Lung (tissue), 11 donors: ENCODE measurements at regions not wholly inside any gene's neighbourhood (a gene's known extent, or its start where the extent isn't known, plus 50 kb on each side); places are given as distances from the start of the nearest gene placed in this dataset.
A peak's percentile ranks its signal among the peaks of the same experiment; 100 is the strongest.

Experiments used
- ATAC-seq: fragments of 200-7000 bp; cut with Tn5 transposase; one replicate; pipeline ENCODE4 v1.9.1; 2020; ENCODE audit warnings: moderate number of reproducible peaks; ENCODE audit not compliant: insufficient read depth, low FRiP score
- DNase-seq, 3 donors: peaks; one replicate each; pipeline ENCODE4 v3.0.0-alpha.2; 2013 to 2017
- H3K27ac ChIP-seq, 2 donors: one replicate each; pipeline ENCODE4 v1.5.1; 2013; ENCODE audit warnings: mild to moderate bottlenecking in 2 of 2, moderate library complexity in 2 of 2, control low read depth in 1 of 2, inconsistent platforms in 1 of 2, low read depth in 1 of 2, low read length in 1 of 2
- H3K27me3 ChIP-seq, 3 donors: one replicate each; pipeline ENCODE4 v1.5.1; 2013; ENCODE audit warnings: low read length in 2 of 3; ENCODE audit not compliant: control insufficient read depth in 3 of 3, insufficient read depth in 3 of 3
- H3K36me3 ChIP-seq, 4 donors: one replicate each; pipeline ENCODE4 v1.5.1; 2013; ENCODE audit warnings: low read length in 4 of 4, mild to moderate bottlenecking in 1 of 4, moderate library complexity in 1 of 4; ENCODE audit not compliant: control insufficient read depth in 4 of 4, insufficient read depth in 4 of 4
- H3K4me1 ChIP-seq, 5 donors: one replicate each; pipeline ENCODE4 v1.5.1; 2013; ENCODE audit warnings: low read length in 5 of 5, mild to moderate bottlenecking in 2 of 5, moderate library complexity in 1 of 5; ENCODE audit not compliant: control insufficient read depth in 5 of 5, insufficient read depth in 5 of 5
- H3K4me3 ChIP-seq: one replicate; pipeline ENCODE4 v1.5.1; 2013; ENCODE audit warnings: mild to moderate bottlenecking, control low read depth, moderate library complexity
- H3K9ac ChIP-seq, 2 donors: one replicate each; pipeline ENCODE4 v1.5.1; 2013; ENCODE audit warnings: low read length in 2 of 2, control low read depth in 1 of 2; ENCODE audit not compliant: insufficient read depth in 1 of 2
- H3K9me3 ChIP-seq, 4 donors: one replicate each; pipeline ENCODE4 v1.5.1; 2013; ENCODE audit warnings: low read length in 3 of 4, mild to moderate bottlenecking in 1 of 4, moderate library complexity in 1 of 4; ENCODE audit not compliant: control insufficient read depth in 4 of 4, insufficient read depth in 3 of 4
- CTCF ChIP-seq: IDR thresholded peaks from 2 replicates; pipeline ENCODE4 v1.5.1; 2012; ENCODE audit warnings: mild to moderate bottlenecking; ENCODE audit errors: control extremely low read depth, extremely low read depth
- WGBS, 2 donors: extraction: QIAGEN DNeasy Blood & Tissue Kit; methylation state at CpG; one replicate each; pipeline ENCODE4 v1.1.7; 2013; 5-methylcytosine and 5-hydroxymethylcytosine counted together
- donor health status: control.
- donor health status: control.
- donor health status: Bipolar disorder and iron deficiency.
- donor health status: healthy.
- donor health status: DM: yes; HTN: yes; CAD: no.

- Histone ChIP-seq H3K4me3 (no peak overlapping the region), H3K9ac (no peak overlapping the region), H3K27me3 (no peaks in the 10 kb centered on the region), H3K9me3 (no peaks in the 10 kb centered on the region), H3K27ac (no peak overlapping the region), H3K36me3 (no peaks in the 10 kb centered on the region), H3K4me1 (peaks cover 0 to 12% (median 0%) of the 10 kb centered on the region in 5 donors)
- no peak for TF ChIP-seq CTCF
- ATAC-seq (no peak), DNase-seq (peak in 2 of 3 donors; percentile 16 to 26)
- 46 to 70% methylated on average over 5 of the region's 5 CpGs for WGBS, 2 donors
These were observed 402.2 kb downstream of the GPATCH2 start for GRCh38 chr1:217228689-217229088.

- no peaks in the 10 kb centered on the region for H3K9me3 ChIP-seq
- H3K4me3 ChIP-seq, result no peak overlapping the region
- peaks cover 0 to 12% (median 0%) of the 10 kb centered on the region in 5 donors for H3K4me1 ChIP-seq
- H3K27me3 ChIP-seq, result no peaks in the 10 kb centered on the region
- H3K36me3 ChIP-seq, result no peaks in the 10 kb centered on the region
- TF ChIP-seq CTCF, result no peak
- no peak for DNase-seq
- H3K27ac ChIP-seq, result no peak overlapping the region
- ATAC-seq, result no peak
- WGBS, 2 donors, result 90 to 96% methylated on average over 1 of the region's 1 CpG
- H3K9ac ChIP-seq, result no peak overlapping the region
These were observed 406.7 kb downstream of the GPATCH2 start for GRCh38 chr1:217224201-217224600.

- no peak for TF ChIP-seq CTCF
- 79 to 83% methylated on average over 3 of the region's 3 CpGs for WGBS, 2 donors
- H3K36me3 ChIP-seq, result no peaks in the 10 kb centered on the region
These were observed 416.3 kb downstream of the GPATCH2 start for GRCh38 chr1:217214551-217214950.

GRCh38 chr1:217211486-217211885 lies 419.4 kb downstream of the GPATCH2 start:
- WGBS, 2 donors, result 87 to 88% methylated on average over 3 of the region's 3 CpGs
- no peak overlapping the region for H3K9ac ChIP-seq
- no peaks in the 10 kb centered on the region for H3K27me3 ChIP-seq
- no peak for DNase-seq
- H3K36me3 ChIP-seq, result no peaks in the 10 kb centered on the region
- H3K4me1 ChIP-seq, result no peaks in the 10 kb centered on the region
- no peaks in the 10 kb centered on the region for H3K9me3 ChIP-seq
- ATAC-seq, result no peak
- no peak for TF ChIP-seq CTCF
- H3K27ac ChIP-seq, result no peak overlapping the region
- no peak overlapping the region for H3K4me3 ChIP-seq

More at GRCh38 chr1:217214551-217214950, 416.3 kb downstream of the GPATCH2 start:
- Histone ChIP-seq H3K4me1 (no peaks in the 10 kb centered on the region), H3K4me3 (no peak overlapping the region), H3K27me3 (no peaks in the 10 kb centered on the region), H3K9me3 (no peaks in the 10 kb centered on the region), H3K9ac (no peak overlapping the region), H3K27ac (no peak overlapping the region)
- DNase-seq (no peak), ATAC-seq (no peak)
